HG02571 (cell line): ENCODE measurements at regions not wholly inside any gene's neighbourhood (a gene's known extent, or its start where the extent isn't known, plus 50 kb on each side); places are given as distances from the start of the nearest gene placed in this dataset.

Experiments used
- ATAC-seq: cut with Tn5 transposase; IDR thresholded peaks from one replicate; pipeline ENCODE4 v1.9.1; 2021; ENCODE audit warnings: mild to moderate bottlenecking, moderate library complexity; ENCODE audit not compliant: unreplicated experiment

DNA sequence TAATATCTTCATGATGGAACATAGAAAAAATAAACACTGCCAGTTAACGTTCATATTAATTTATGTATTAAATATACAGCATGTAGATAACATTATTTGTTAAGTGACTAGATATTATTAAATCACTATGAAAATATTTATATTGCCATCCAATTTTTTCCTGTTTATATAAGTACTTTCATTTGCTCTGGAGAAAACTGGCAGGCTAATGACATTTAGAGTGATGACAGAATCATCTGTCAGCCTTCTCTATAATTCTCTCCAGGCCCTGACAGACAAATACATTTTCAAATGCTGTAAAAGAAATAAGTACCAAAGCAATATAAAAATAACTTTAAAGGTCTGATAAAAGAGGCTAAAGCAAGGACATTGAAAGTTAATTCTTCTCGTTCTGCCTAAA lies 2556.7 kb upstream of the PCDH20 start:
- no peak for ATAC-seq

DNA sequence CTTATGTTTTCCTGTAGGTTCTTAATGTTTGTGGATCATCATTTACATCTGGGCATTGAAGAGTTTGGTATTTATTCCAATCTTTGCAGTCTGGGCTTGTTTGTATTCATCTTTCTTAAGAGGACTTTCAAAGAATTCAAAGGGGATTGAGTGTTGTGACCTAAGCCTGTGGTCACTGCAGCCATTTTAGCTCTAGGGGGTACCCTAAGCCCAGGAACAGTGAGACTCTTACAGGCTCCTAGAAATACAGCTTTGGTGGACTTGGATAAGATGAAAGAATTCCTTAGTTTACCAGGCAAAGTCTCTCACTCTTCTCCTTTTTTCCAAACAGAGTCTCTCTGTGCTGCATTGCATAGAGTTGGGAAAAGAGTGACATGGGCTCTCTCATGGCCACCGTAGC lies 2539.0 kb upstream of the PCDH20 start:
- ATAC-seq, result no peak

DNA sequence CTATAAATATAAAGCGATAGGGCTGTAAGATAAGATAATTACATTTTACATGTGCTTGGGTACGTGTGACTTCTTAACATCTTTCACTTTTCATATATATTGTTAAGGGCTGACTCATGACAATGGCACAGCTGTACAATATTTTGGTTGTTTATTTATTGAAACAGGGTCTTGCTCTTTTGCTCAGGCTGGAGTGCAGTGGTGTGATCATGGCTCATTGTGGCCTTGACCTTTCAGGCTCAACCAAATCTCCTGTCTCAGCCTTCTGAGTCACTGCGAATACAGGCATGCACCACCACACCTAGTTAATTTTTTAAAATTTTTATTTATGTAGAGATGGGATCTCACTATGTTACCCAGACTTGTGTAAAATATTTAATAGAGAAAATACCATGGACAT lies 2532.4 kb upstream of the PCDH20 start:
- ATAC-seq, result no peak

- no peak for ATAC-seq
Measured at GRCh38 chr13:63944911-63945310, 2529.3 kb upstream of the PCDH20 start.

- no peak for ATAC-seq
Measured at GRCh38 chr13:63942372-63942771, 2526.7 kb upstream of the PCDH20 start.

GRCh38 chr13:63938851-63939250 lies 2523.2 kb upstream of the PCDH20 start:
- ATAC-seq, result no peak

DNA sequence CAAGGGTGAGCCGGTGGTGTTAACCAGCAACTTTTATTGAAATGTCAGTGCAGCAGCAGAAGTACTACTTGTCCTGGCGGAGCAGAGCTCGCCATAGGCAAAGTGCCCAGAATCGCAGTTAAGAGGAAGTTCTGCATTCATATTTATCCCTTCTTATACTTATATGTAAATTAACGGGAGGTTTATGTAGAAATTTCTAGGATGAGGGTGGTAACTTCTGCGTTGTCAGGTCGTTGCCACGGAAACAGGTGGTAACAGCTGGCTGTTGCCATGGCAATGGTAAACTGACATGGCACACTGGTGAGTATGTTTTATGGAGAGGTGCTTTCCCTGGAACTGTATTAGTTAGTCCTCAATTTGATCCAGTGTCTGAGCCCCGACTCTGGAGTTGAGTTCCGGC lies 2494.9 kb upstream of the PCDH20 start:
- ATAC-seq, result no peak

DNA sequence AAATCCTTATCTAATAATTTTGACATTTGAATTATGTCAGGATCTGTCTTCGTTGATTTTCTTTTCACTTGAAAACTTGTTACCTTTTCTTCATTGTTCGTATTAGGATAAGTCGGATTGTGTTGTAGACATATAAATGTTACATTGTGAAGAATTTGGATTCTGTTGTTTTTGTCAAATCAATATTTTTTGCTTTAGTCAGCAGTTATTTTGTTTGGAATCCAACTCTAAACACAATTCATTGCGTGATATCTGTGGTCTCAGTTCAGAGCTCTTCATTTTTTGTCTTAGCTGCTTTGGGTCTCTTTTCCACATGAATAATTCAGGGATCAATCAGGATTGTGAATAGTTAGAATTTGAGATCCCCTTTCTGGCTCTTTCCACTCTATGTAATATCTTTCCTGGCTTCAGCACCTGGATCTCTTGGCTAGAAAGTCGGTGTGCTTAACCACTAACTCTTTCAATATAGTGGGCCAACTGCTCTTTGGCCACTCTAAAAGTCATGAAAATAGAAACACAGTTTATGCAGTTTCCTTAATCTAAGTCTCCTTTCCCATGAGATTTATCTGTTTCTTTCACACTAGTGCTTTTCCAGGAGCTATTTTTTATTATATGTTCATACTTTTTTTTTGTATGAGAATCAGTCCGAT lies 2494.2 kb upstream of the PCDH20 start:
- no peak for ATAC-seq

GRCh38 chr13:63902141-63902540 lies 2486.5 kb upstream of the PCDH20 start:
- no peak for ATAC-seq

GRCh38 chr13:63901630-63902029 lies 2486.0 kb upstream of the PCDH20 start:
- ATAC-seq, result no peak

GRCh38 chr13:63900406-63900805 lies 2484.8 kb upstream of the PCDH20 start:
- no peak for ATAC-seq

GRCh38 chr13:63896321-63896720 lies 2480.7 kb upstream of the PCDH20 start:
- no peak for ATAC-seq

DNA sequence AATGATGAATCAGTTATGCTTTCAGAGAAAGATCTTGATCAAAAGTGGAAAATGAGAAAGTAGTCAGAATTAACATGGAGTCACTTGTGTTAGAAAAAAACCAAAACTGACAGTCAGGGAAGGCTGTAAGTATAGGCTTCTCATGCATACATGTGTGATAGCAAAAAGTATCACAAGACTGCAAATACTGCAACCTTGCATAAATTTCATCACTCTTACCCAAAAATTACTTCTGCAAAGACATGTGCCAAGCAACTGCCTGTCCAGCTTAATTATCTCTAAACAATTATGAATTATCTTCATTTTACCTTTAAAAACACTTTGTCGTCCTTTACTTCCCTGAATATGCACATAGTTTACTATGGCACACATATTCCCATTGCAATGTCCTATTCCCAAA lies 2466.4 kb upstream of the PCDH20 start:
- ATAC-seq, result no peak

GRCh38 chr13:63880705-63881104 lies 2465.1 kb upstream of the PCDH20 start:
- no peak for ATAC-seq

- no peak for ATAC-seq
Measured at GRCh38 chr13:63873936-63874335, 2458.3 kb upstream of the PCDH20 start.

- ATAC-seq, result no peak
Measured at GRCh38 chr13:63864171-63864902, 2448.7 kb upstream of the PCDH20 start.

- no peak for ATAC-seq
Measured at GRCh38 chr13:63855457-63856118, 2439.9 kb upstream of the PCDH20 start.

DNA sequence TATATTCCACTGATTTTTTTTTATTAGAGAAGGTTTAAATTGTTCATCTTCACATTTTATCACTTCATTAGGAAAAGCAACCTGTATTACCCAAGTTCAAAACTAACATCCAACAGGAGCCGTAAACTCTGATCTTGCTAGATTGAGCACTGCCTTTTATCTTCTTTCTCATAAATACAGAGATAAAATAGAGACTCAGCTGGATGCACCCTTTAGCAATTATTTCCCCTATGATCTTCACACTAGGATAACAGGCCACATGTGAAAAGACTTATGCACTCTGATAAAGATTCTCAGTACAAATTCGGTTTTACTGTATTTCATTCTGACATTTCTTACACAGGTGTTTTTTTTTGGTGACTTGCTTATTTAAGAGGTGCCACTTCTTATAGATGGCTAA lies 2438.2 kb upstream of the PCDH20 start:
- ATAC-seq, result no peak

DNA sequence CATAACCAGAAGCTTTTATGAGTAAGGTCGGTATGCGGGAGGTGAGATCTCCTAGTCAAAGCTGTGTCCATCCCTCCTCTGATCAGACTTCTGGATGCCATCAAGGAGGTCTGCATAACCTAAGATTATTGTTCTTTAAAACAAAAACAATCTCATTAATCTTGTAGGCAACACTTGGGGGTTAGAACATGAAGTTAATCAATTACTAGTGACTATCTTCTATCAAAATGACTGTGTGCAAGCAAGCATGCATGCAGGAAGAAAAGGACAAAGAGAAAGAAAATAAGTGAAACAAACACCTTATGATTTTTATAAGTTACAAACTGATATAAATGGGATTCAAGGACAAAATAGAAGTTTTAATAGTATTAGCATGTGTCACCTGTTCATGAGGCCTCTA lies 2435.9 kb upstream of the PCDH20 start:
- no peak for ATAC-seq

- ATAC-seq, result no peak
Measured at GRCh38 chr13:63843766-63844699, 2428.4 kb upstream of the PCDH20 start.

DNA sequence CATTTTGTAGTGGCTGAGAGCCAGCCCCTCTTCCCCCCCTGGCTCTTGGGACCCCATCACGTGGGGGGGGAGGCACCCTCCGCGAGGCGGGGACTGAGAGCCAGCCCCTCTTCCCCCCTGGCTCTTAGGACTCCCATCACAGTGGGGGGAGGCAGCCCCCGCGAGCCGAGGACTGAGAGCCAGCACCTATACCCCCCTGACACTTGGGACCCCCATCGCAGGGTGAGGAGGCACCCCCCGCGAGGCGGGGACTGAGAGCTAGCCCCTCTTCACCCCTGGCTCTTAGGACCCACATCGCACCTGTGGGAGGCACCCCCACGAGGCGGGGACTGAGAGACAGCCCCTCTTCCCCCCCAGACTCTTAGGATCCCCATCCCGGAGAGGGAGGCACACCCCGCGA lies 2426.5 kb upstream of the PCDH20 start:
- no peak for ATAC-seq
